Panc1 (cell line): ENCODE measurements at regions not wholly inside any gene's neighbourhood (a gene's known extent, or its start where the extent isn't known, plus 50 kb on each side); places are given as distances from the start of the nearest gene placed in this dataset.

Experiments
- ATAC-seq: fragments of 200-7000 bp; cut with Tn5 transposase; 2 replicates; pipeline ENCODE4 v1.9.1; 2020; ENCODE audit warnings: mild to moderate bottlenecking, moderate library complexity
- BruUV-seq: library from RNA; stranded (reverse); fragments of 400-500 nt; replicated peaks from 2 replicates; lab custom pipeline; 2021; lab: Mats Ljungman, UMichigan
- CTCF ChIA-PET: fragments of 300-600 bp; sonication (Branson Sonifier 250); formaldehyde crosslinking; loops from one replicate; lab custom pipeline; 2022; ENCODE audit warnings: antibody characterized with exemption; lab: Charles Lee
- POLR2A ChIA-PET: fragments of 300-600 bp; sonication (Branson Sonifier 250); formaldehyde crosslinking; loops from one replicate; lab custom pipeline; 2022; ENCODE audit warnings: antibody characterized with exemption; lab: Charles Lee
- DNase-seq: peaks from one replicate; pipeline ENCODE4 v3.0.0-alpha.2; 2010; ENCODE audit warnings: low read depth, low spot score
- H3K27ac ChIP-seq: 2 replicates; pipeline ENCODE4 v1.5.1; 2011; ENCODE audit warnings: mild to moderate bottlenecking, low read length, inconsistent platforms
- H3K27me3 ChIP-seq: fragments of 200-500 bp; sonication (Bioruptor generic); 2 replicates; pipeline ENCODE4 v1.6.0; 2014; ENCODE audit warnings: low read length, inconsistent platforms; ENCODE audit not compliant: control insufficient read depth, insufficient read depth
- H3K36me3 ChIP-seq: fragments of 200-500 bp; sonication (Bioruptor generic); 2 replicates; pipeline ENCODE4 v1.5.1; 2014; ENCODE audit warnings: inconsistent platforms, mild to moderate bottlenecking, low read length, moderate library complexity; ENCODE audit not compliant: control insufficient read depth, insufficient read depth
- H3K4me1 ChIP-seq: 2 replicates; pipeline ENCODE4 v1.5.1; 2011; ENCODE audit warnings: inconsistent platforms, mild to moderate bottlenecking, low read length, moderate library complexity; ENCODE audit not compliant: control insufficient read depth, insufficient read depth
- H3K4me3 ChIP-seq, 2 experiments: 2 replicates each; pipeline ENCODE4 v1.5.1; 2011 to 2012; ENCODE audit warnings: low read depth in 2 of 2, low read length in 2 of 2, mild to moderate bottlenecking in 2 of 2, inconsistent platforms in 1 of 2, moderate library complexity in 1 of 2
- H3K9me3 ChIP-seq: fragments of 200-500 bp; sonication (Bioruptor generic); 2 replicates; pipeline ENCODE4 v1.5.1; 2014; ENCODE audit warnings: low read depth, mild to moderate bottlenecking, inconsistent platforms, low read length, moderate library complexity; ENCODE audit not compliant: control insufficient read depth, insufficient read depth
- CTCF ChIP-seq: fragments of 450-650 bp; IDR thresholded peaks from 2 replicates; pipeline ENCODE4 v1.5.1; 2017; ENCODE audit warnings: mild to moderate bottlenecking
- POLR2AphosphoS5 ChIP-seq: IDR thresholded peaks from 2 replicates; pipeline ENCODE4 v1.6.1; 2012; ENCODE audit warnings: mild to moderate bottlenecking, low read depth, low read length, moderate library complexity
- REST ChIP-seq, 2 experiments: IDR thresholded peaks; 2 replicates each; pipeline ENCODE4 v1.6.1; 2011 to 2012; ENCODE audit warnings: low read depth in 2 of 2, control low read depth in 1 of 2, low read length in 1 of 2, mild to moderate bottlenecking in 1 of 2, moderate library complexity in 1 of 2; ENCODE audit not compliant: insufficient read depth in 1 of 2
- SIN3A ChIP-seq: IDR thresholded peaks from 2 replicates; pipeline ENCODE4 v1.6.1; 2012; ENCODE audit warnings: low read depth, mild to moderate bottlenecking, low read length, moderate library complexity, borderline replicate concordance; ENCODE audit not compliant: insufficient read depth
- TCF7L2 ChIP-seq: IDR thresholded peaks from 2 replicates; pipeline ENCODE4 v1.6.1; 2011; ENCODE audit warnings: mild to moderate bottlenecking, low read depth, low read length, inconsistent platforms
- in situ Hi-C: cut with HindIII; loops from 2 replicates; pipeline ENCODE4 v1.10.0; 2016; ENCODE audit warnings: low sequenced_read_pairs, low pct_unique_long_range_greater_than_20kb
- intact Hi-C: fragments of 100-400 bp; cut with micrococcal nuclease; formaldehyde crosslinking; loops from one replicate; pipeline ENCODE4 v1.10.0; 2022; ENCODE audit not compliant: unreplicated experiment

GRCh38 chr2:33958591-33958990 is 359.5 kb upstream of the FAM98A start:
- H3K4me3 ChIP-seq: no peak overlapping the region
- ATAC-seq: no peak
- no peaks in the 10 kb centered on the region for H3K9me3 ChIP-seq
- BruUV-seq: no TSS peak
- CTCF ChIA-PET: no interaction called here
- TF ChIP-seq POLR2AphosphoS5 (no peak), SIN3A (no peak), REST (IDR thresholded peaks at IDR 0.05; ENCODE audit: insufficient read depth in 1 of 2, low read depth in 2 of 2, low read length in 1 of 2) (no peak), TCF7L2 (no peak), CTCF (no peak)
- intact Hi-C loops (no loop called here), in situ Hi-C loops (no loop called here)
- DNase-seq: no peak
- H3K27ac ChIP-seq: no peak overlapping the region
- H3K27me3 ChIP-seq: no peaks in the 10 kb centered on the region
- no peaks in the 10 kb centered on the region for H3K36me3 ChIP-seq
- H3K4me1 ChIP-seq: no peaks in the 10 kb centered on the region
- POLR2A ChIA-PET: interaction anchor here (0.6 kb wide), 1 partner anchor 456 kb away, joined by 3 read pairs; no protein-coding TSS in a partner anchor

GRCh38 chr2:33949371-33949770 is 350.3 kb upstream of the FAM98A start:
- no peak overlapping the region for H3K4me3 ChIP-seq
- no peaks in the 10 kb centered on the region for H3K36me3 ChIP-seq
- ChIA-PET CTCF (no interaction called here), POLR2A (no interaction called here)
- no peaks in the 10 kb centered on the region for H3K4me1 ChIP-seq
- ATAC-seq: no peak
- no TSS peak for BruUV-seq
- no peaks in the 10 kb centered on the region for H3K27me3 ChIP-seq
- no peak overlapping the region for H3K27ac ChIP-seq
- intact Hi-C loops: no loop called here
- DNase-seq: no peak
- TF ChIP-seq POLR2AphosphoS5 (no peak), SIN3A (no peak), TCF7L2 (no peak), CTCF (no peak), REST (IDR thresholded peaks at IDR 0.05; ENCODE audit: insufficient read depth in 1 of 2, low read depth in 2 of 2, low read length in 1 of 2) (no peak)
- in situ Hi-C loops: no loop called here
- H3K9me3 ChIP-seq: no peaks in the 10 kb centered on the region
